B cell (primary cell): ENCODE measurements at regions not wholly inside any gene's neighbourhood (a gene's known extent, or its start where the extent isn't known, plus 50 kb on each side); places are given as distances from the start of the nearest gene placed in this dataset.

Experiments
- ATAC-seq: fragments of 200-7000 bp; cut with Tn5 transposase; one replicate; pipeline ENCODE4 v1.10.0; 2021; ENCODE audit warnings: low read depth, mild to moderate bottlenecking, moderate number of reproducible peaks, moderate library complexity
- CTCF ChIA-PET: fragments of 350-600 bp; sonication (Branson Sonifier 250); formaldehyde crosslinking; loops from one replicate; lab custom pipeline; 2021; ENCODE audit warnings: antibody characterized with exemption, inconsistent platforms; lab: Charles Lee
- POLR2A ChIA-PET: fragments of 350-600 bp; sonication (Branson Sonifier 250); formaldehyde crosslinking; loops from one replicate; lab custom pipeline; 2021; ENCODE audit warnings: antibody characterized with exemption; lab: Charles Lee
- DNase-seq: peaks from one replicate; pipeline ENCODE4 v3.0.0; 2013
- H2AFZ ChIP-seq: 2 replicates; pipeline ENCODE4 v1.6.1; 2012; ENCODE audit warnings: mild to moderate bottlenecking, low read depth, low read length; ENCODE audit not compliant: insufficient read depth, poor library complexity, severe bottlenecking
- H3K27ac ChIP-seq, 2 donors: 1 replicate in 1 of 2; 2 replicates in 1 of 2; pipeline ENCODE4 v1.5.1; 2012 to 2013; ENCODE audit warnings: low read length in 2 of 2, mild to moderate bottlenecking in 2 of 2, moderate library complexity in 1 of 2
- H3K27me3 ChIP-seq, 4 experiments: fragments of 200-600 bp in 1 of 4; sonication (generic) in 1 of 4; replicated peaks in 1 of 4; 1 replicate in 2 of 4; 2 replicates in 2 of 4; pipeline versions ENCODE4 v1.6.1 to v1.7.0; 2013 to 2016; ENCODE audit warnings: low read length in 3 of 4, mild to moderate bottlenecking in 2 of 4, mixed read lengths in 1 of 4, moderate library complexity in 1 of 4; ENCODE audit not compliant: insufficient read depth in 4 of 4, control insufficient read depth in 3 of 4; ENCODE audit errors: control extremely low read depth in 1 of 4
- H3K36me3 ChIP-seq, 2 experiments: replicated peaks in 1 of 2; 1 replicate in 1 of 2; 2 replicates in 1 of 2; pipeline versions ENCODE4 v1.6.1 to v1.7.1; 2013; ENCODE audit warnings: low read length in 1 of 2; ENCODE audit not compliant: insufficient read depth in 2 of 2, control insufficient read depth in 1 of 2; ENCODE audit errors: control extremely low read depth in 1 of 2, extremely low read depth in 1 of 2
- H3K4me1 ChIP-seq, 2 donors: fragments of 200-600 bp in 1 of 2; sonication (generic) in 1 of 2; 1 replicate in 1 of 2; 2 replicates in 1 of 2; pipeline versions ENCODE4 v1.5.1 to v1.6.1; 2013 to 2017; ENCODE audit warnings: low read length in 2 of 2; ENCODE audit not compliant: control insufficient read depth in 2 of 2, insufficient read depth in 2 of 2
- H3K4me2 ChIP-seq: replicated peaks from 2 replicates; pipeline ENCODE3; 2012; ENCODE audit warnings: mild to moderate bottlenecking, low read depth, low read length; ENCODE audit not compliant: poor library complexity, severe bottlenecking
- H3K4me3 ChIP-seq, 5 experiments: fragments of 200-600 bp in 1 of 5; sonication (generic) in 1 of 5; 1 replicate in 3 of 5; 2 replicates in 2 of 5; pipeline versions ENCODE4 v1.5.1 to v1.7.0; 2011 to 2016; ENCODE audit warnings: low read length in 4 of 5, mild to moderate bottlenecking in 4 of 5, low read depth in 2 of 5, control low read depth in 1 of 5, moderate library complexity in 1 of 5; ENCODE audit not compliant: insufficient read depth in 1 of 5; ENCODE audit errors: control extremely low read depth in 1 of 5, extremely low read depth in 1 of 5
- H3K79me2 ChIP-seq: fragments of 200-600 bp; sonication (generic); one replicate; pipeline ENCODE4 v1.6.0; 2016; ENCODE audit warnings: low read length; ENCODE audit not compliant: control insufficient read depth, insufficient read depth
- H3K9ac ChIP-seq: fragments of 200-600 bp; sonication (generic); 2 replicates; pipeline ENCODE4 v1.6.1; 2017; ENCODE audit warnings: mild to moderate bottlenecking, low read length, moderate library complexity
- H3K9me3 ChIP-seq, 3 donors: one replicate each; pipeline versions ENCODE4 v1.6.1 to v1.7.1; 2013; ENCODE audit warnings: low read length in 2 of 3; ENCODE audit not compliant: control insufficient read depth in 2 of 3, insufficient read depth in 1 of 3; ENCODE audit errors: control extremely low read depth in 1 of 3
- H4K20me1 ChIP-seq: 2 replicates; pipeline ENCODE4 v1.6.0; 2012; ENCODE audit warnings: mild to moderate bottlenecking, low read length; ENCODE audit not compliant: insufficient read depth, control insufficient read depth, poor library complexity, severe bottlenecking
- H3K27ac Mint-ChIP-seq: one replicate; pipeline ENCODE4 v1.8.0; 2021; ENCODE audit warnings: mixed read lengths
- H3K27me3 Mint-ChIP-seq: one replicate; pipeline ENCODE4 v1.8.0; 2021; ENCODE audit warnings: mixed read lengths
- H3K4me1 Mint-ChIP-seq: one replicate; pipeline ENCODE4 v1.8.0; 2021; ENCODE audit warnings: mixed read lengths
- H3K4me3 Mint-ChIP-seq: one replicate; pipeline ENCODE4 v1.8.0; 2021; ENCODE audit warnings: mixed read lengths
- H3K9me3 Mint-ChIP-seq: one replicate; pipeline ENCODE4 v1.8.0; 2022; ENCODE audit warnings: mixed read lengths; ENCODE audit not compliant: insufficient read depth
- CTCF ChIP-seq: fragments of 200-600 bp; IDR thresholded peaks from one replicate; pipeline ENCODE4 v1.8.0; 2022; ENCODE audit warnings: antibody characterized with exemption, mild to moderate bottlenecking
- EZH2 ChIP-seq: IDR thresholded peaks from 2 replicates; pipeline ENCODE4 v1.6.1; 2012; ENCODE audit warnings: borderline replicate concordance, low read depth, mild to moderate bottlenecking, moderate library complexity, low read length; ENCODE audit not compliant: insufficient read depth, poor library complexity, severe bottlenecking
- WGBS: methylation state at CpG from one replicate; pipeline ENCODE4 v1.1.5; 2013; ENCODE audit warnings: missing lambda C conversion rate; ENCODE audit not compliant: insufficient coverage; 5-methylcytosine and 5-hydroxymethylcytosine counted together
- intact Hi-C: fragments of 100-400 bp; cut with micrococcal nuclease; formaldehyde crosslinking; loops from one replicate; pipeline ENCODE4 v1.10.0; 2022

GRCh38 chr5:56487528-56488115 is 254.5 kb upstream of the ANKRD55 start:
- TF ChIP-seq CTCF (no peak), EZH2 (no peak)
- H3K27ac ChIP-seq: no peak overlapping the region
- peaks cover 0 to 12% (median 0%) of the 10 kb centered on the region in 3 donors for H3K9me3 ChIP-seq
- ChIA-PET CTCF (interaction anchor here (0.8 kb wide), 1 partner anchor 11 kb away, joined by 3 read pairs; no protein-coding TSS in a partner anchor), POLR2A (no interaction called here)
- H3K9ac ChIP-seq: no peak overlapping the region
- WGBS: 92% methylated on average over 25 of the region's 25 CpGs
- peaks cover 3% of the 10 kb centered on the region for H3K9me3 Mint-ChIP-seq
- DNase-seq: no peak
- H3K27me3 Mint-ChIP-seq: no peaks in the 10 kb centered on the region
- H3K4me1 ChIP-seq: peaks cover 7% of the 10 kb centered on the region in 2 donors
- no peak overlapping the region for H3K27ac Mint-ChIP-seq
- intact Hi-C loops: no loop called here
- no peak overlapping the region for H3K4me2 ChIP-seq
- H3K36me3 ChIP-seq: no peaks in the 10 kb centered on the region
- H3K79me2 ChIP-seq: no peaks in the 10 kb centered on the region
- H3K4me1 Mint-ChIP-seq: peaks cover 5% of the 10 kb centered on the region
- no peaks in the 10 kb centered on the region for H4K20me1 ChIP-seq
- no peak for ATAC-seq
- H3K4me3 Mint-ChIP-seq: no peak overlapping the region
- H3K4me3 ChIP-seq: no peak overlapping the region
- H3K27me3 ChIP-seq: no peaks in the 10 kb centered on the region
- no peak overlapping the region for H2AFZ ChIP-seq

- TF ChIP-seq CTCF (no peak), EZH2 (no peak)
- ChIA-PET CTCF (interaction anchor here (0.9 to 4.9 kb wide), 10 partner anchors 13 to 356 kb away, joined by 3 to 37 read pairs (median 4); partner anchors contain the start of gene MAP3K1), POLR2A (interaction anchor here (0.6 to 3.0 kb wide), 8 partner anchors 13 to 213 kb away, joined by 3 to 30 read pairs (median 4); no protein-coding TSS in a partner anchor)
- ATAC-seq: peak; percentile 64
- Mint-ChIP-seq H3K4me3 (peak overlapping the region; percentile 95), H3K4me1 (peaks cover 41% of the 10 kb centered on the region), H3K9me3 (peaks cover 3% of the 10 kb centered on the region), H3K27me3 (no peaks in the 10 kb centered on the region), H3K27ac (peak overlapping the region; percentile 97)
- H3K36me3 ChIP-seq: no peaks in the 10 kb centered on the region
- H3K9me3 ChIP-seq: peaks cover 0 to 4% (median 0%) of the 10 kb centered on the region in 3 donors
- peak overlapping the region; percentile 69 for H3K9ac ChIP-seq
- peak overlapping the region; percentile 93 to 96 for H3K27ac ChIP-seq
- H3K79me2 ChIP-seq: peaks cover 9% of the 10 kb centered on the region
- intact Hi-C loops: loop anchor here (1.0 to 5.0 kb wide), 7 partner anchors 67 to 485 kb away; partner anchors contain the start of gene MAP3K1
- DNase-seq: peak; percentile 78
- H3K4me2 ChIP-seq: peak overlapping the region; percentile 83
- 0% methylated on average over 1 of the region's 3 CpGs for WGBS
- H3K4me1 ChIP-seq: peaks cover 42 to 56% of the 10 kb centered on the region in 2 donors
- H3K27me3 ChIP-seq: no peaks in the 10 kb centered on the region
- H3K4me3 ChIP-seq: peak overlapping the region; percentile 0 to 72 (median 60)
- no peak overlapping the region for H2AFZ ChIP-seq
- H4K20me1 ChIP-seq: no peaks in the 10 kb centered on the region
These were observed 249.2 kb upstream of the ANKRD55 start for GRCh38 chr5:56482363-56482762.
